RWPE2 (cell line): ENCODE measurements at regions not wholly inside any gene's neighbourhood (a gene's known extent, or its start where the extent isn't known, plus 50 kb on each side); places are given as distances from the start of the nearest gene placed in this dataset.

ENCODE experiments used
- ATAC-seq: fragments of 200-7000 bp; cut with Tn5 transposase; 3 replicates; pipeline ENCODE4 v1.9.1; 2021; ENCODE audit warnings: low read depth
- DNase-seq: peaks from one replicate; pipeline ENCODE4 v3.0.0-alpha.2; 2020; ENCODE audit warnings: low spot score
- H3K27ac ChIP-seq: fragments of 450-650 bp; 2 replicates; pipeline ENCODE4 v1.5.1; 2017; ENCODE audit warnings: mild to moderate bottlenecking; ENCODE audit not compliant: poor library complexity, severe bottlenecking
- H3K27me3 ChIP-seq: fragments of 250-450 bp; sonication (Bioruptor Pico); 2 replicates; pipeline ENCODE4 v1.5.1; 2021; ENCODE audit warnings: mild to moderate bottlenecking, moderate library complexity; ENCODE audit not compliant: insufficient read depth, poor library complexity, severe bottlenecking
- H3K36me3 ChIP-seq: fragments of 250-450 bp; sonication (Bioruptor Pico); 2 replicates; pipeline ENCODE4 v1.5.1; 2020; ENCODE audit warnings: low read depth, mild to moderate bottlenecking, moderate library complexity
- H3K4me1 ChIP-seq: fragments of 250-450 bp; sonication (Bioruptor Pico); 2 replicates; pipeline ENCODE4 v1.5.1; 2021; ENCODE audit warnings: mild to moderate bottlenecking, moderate library complexity; ENCODE audit not compliant: insufficient read depth, poor library complexity, severe bottlenecking
- H3K4me3 ChIP-seq: fragments of 250-450 bp; sonication (Bioruptor Pico); 2 replicates; pipeline ENCODE4 v1.5.1; 2021; ENCODE audit warnings: mild to moderate bottlenecking, moderate library complexity; ENCODE audit not compliant: severe bottlenecking
- H3K9me3 ChIP-seq: fragments of 250-450 bp; sonication (Bioruptor Pico); 2 replicates; pipeline ENCODE4 v1.5.1; 2021; ENCODE audit warnings: mild to moderate bottlenecking, moderate library complexity; ENCODE audit not compliant: severe bottlenecking
- CTCF ChIP-seq: fragments of 450-650 bp; IDR thresholded peaks from one replicate; pipeline ENCODE4 v1.5.1; 2017; ENCODE audit warnings: mild to moderate bottlenecking, moderate library complexity; ENCODE audit not compliant: poor library complexity, severe bottlenecking

DNA sequence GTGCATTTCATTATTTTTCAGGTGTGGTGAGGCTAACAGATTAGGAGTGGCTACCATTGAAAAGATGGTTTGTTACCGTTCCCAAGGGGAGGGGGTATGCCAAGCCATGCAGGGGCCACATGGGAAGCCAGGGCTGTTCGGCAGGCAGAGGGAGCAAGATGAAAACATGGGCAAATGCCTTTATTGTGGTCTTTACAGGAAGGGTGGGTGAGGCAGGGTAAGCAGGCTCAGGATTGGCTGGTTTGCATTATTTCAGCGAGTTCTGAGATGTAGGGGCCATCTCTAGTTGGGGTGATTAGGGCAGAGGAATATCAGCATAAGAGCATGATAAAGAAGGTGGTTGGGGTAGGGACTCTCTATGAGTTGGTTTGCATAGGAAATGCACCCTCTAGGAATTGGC, 117.6 kb downstream of the CCT6B start:
- DNase-seq (no peak), ATAC-seq (no peak)
- H3K27ac ChIP-seq = no peak overlapping the region
- H3K36me3 ChIP-seq = no peaks in the 10 kb centered on the region
- H3K4me1 ChIP-seq = no peaks in the 10 kb centered on the region
- no peak for TF ChIP-seq CTCF
- no peaks in the 10 kb centered on the region for H3K27me3 ChIP-seq
- no peaks in the 10 kb centered on the region for H3K9me3 ChIP-seq
- H3K4me3 ChIP-seq = no peak overlapping the region

GRCh38 chr17:34842235-34842634, 119.0 kb downstream of the CCT6B start:
- H3K9me3 ChIP-seq = no peaks in the 10 kb centered on the region
- TF ChIP-seq CTCF = no peak
- no peaks in the 10 kb centered on the region for H3K27me3 ChIP-seq
- ATAC-seq (no peak), DNase-seq (no peak)
- H3K27ac ChIP-seq = no peak overlapping the region
- no peaks in the 10 kb centered on the region for H3K4me1 ChIP-seq
- no peaks in the 10 kb centered on the region for H3K36me3 ChIP-seq
- H3K4me3 ChIP-seq = no peak overlapping the region

DNA sequence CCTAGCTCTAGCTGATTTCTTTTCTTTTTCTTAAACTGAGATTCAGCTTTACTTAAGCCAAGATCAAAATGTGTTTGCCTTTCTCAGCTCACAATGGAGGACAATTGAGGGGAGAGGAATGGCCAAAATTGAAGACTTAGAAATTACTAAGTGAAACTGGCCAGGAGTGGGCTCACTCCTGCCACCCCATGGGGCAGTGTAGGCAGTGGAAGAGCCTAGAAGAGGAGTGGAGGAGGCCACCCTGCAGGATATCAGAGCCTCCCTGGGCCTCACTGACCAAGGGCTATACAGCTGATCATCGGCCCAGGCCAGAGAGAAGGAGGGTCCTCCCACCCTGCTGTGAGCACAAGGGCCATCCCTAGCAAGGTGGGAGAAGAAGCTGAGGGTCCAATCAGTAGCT, 119.8 kb downstream of the CCT6B start:
- Histone ChIP-seq H3K9me3 (no peaks in the 10 kb centered on the region), H3K27me3 (no peaks in the 10 kb centered on the region), H3K36me3 (no peaks in the 10 kb centered on the region), H3K4me1 (no peaks in the 10 kb centered on the region), H3K27ac (no peak overlapping the region), H3K4me3 (no peak overlapping the region)
- TF ChIP-seq CTCF = no peak
- ATAC-seq = 0 out of 3 replicates have a peak, but pooled peaks have one; percentile 21
- no peak for DNase-seq

- H3K4me3 ChIP-seq = no peak overlapping the region
- no peak for DNase-seq
- no peaks in the 10 kb centered on the region for H3K9me3 ChIP-seq
- no peaks in the 10 kb centered on the region for H3K4me1 ChIP-seq
- no peak for ATAC-seq
- H3K27me3 ChIP-seq = no peaks in the 10 kb centered on the region
- no peaks in the 10 kb centered on the region for H3K36me3 ChIP-seq
- H3K27ac ChIP-seq = no peak overlapping the region
- no peak for TF ChIP-seq CTCF
Observed at GRCh38 chr17:34840750-34841149, 120.5 kb downstream of the CCT6B start.

DNA sequence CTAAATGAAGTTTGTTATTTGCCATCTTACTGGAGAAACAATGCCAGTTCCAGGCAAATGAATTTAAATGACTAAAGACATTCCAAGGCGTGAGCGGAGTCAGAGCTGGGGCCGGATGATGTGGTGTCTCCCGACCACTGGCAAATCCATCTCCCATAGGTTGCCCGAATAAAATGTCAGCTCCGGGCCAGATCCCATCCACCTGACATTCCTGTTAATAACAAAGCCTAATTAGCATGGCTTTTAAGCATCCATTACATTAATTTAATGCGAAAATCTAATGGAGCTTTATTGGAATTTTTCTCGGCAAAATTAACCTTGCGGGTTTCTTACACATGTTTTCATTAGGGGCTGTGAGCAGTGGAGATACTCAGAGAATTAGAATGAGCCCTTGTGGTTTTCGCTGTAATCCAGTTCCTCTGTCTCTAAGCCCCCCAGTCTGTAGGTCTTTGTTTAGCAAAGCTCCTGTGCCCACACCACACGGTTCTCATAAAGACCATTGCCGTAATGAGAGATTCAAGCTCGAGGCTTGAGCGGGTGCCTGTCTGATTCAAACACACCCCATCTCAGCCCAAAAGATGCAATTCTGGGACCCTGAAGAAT, 123.3 kb downstream of the CCT6B start:
- Histone ChIP-seq H3K27ac (no peak overlapping the region), H3K4me3 (no peak overlapping the region), H3K9me3 (no peaks in the 10 kb centered on the region), H3K4me1 (no peaks in the 10 kb centered on the region), H3K36me3 (no peaks in the 10 kb centered on the region), H3K27me3 (peaks cover 9% of the 10 kb centered on the region)
- TF ChIP-seq CTCF = no peak
- ATAC-seq = no peak
- DNase-seq = no peak
